Loucy (cell line): ENCODE measurements at regions not wholly inside any gene's neighbourhood (a gene's known extent, or its start where the extent isn't known, plus 50 kb on each side); places are given as distances from the start of the nearest gene placed in this dataset.

Experiments
- CTCF ChIP-seq: fragments of 200-600 bp; sonication (generic); conservative IDR thresholded peaks from 2 replicates; pipeline ENCODE4 v1.5.1; 2014; ENCODE audit warnings: mild to moderate bottlenecking, antibody characterized with exemption, low read length
- EZH2phosphoT487 ChIP-seq: fragments of 200-600 bp; IDR thresholded peaks from 2 replicates; pipeline ENCODE4 v1.6.1; 2018; ENCODE audit warnings: antibody characterized with exemption, mild to moderate bottlenecking, moderate library complexity, borderline replicate concordance

- TF ChIP-seq CTCF, result no peak
- no peak for TF ChIP-seq EZH2phosphoT487
These were observed 105.2 kb upstream of the NEBL start for GRCh38 chr10:21002091-21002878.
